HG02943 (cell line): ENCODE measurements at regions not wholly inside any gene's neighbourhood (a gene's known extent, or its start where the extent isn't known, plus 50 kb on each side); places are given as distances from the start of the nearest gene placed in this dataset.

Experiments used
- ATAC-seq: cut with Tn5 transposase; IDR thresholded peaks from one replicate; pipeline ENCODE4 v1.9.1; 2021; ENCODE audit warnings: mild to moderate bottlenecking, low read depth, moderate library complexity; ENCODE audit not compliant: unreplicated experiment

GRCh38 chr14:22095860-22096513, 422.4 kb upstream of the OR4E1 start:
- ATAC-seq, result no peak

GRCh38 chr14:22089940-22090339, 416.3 kb upstream of the OR4E1 start:
- ATAC-seq, result no peak

- ATAC-seq, result no peak
These were observed 415.2 kb upstream of the OR4E1 start for GRCh38 chr14:22088614-22089342.

- ATAC-seq, result no peak
These were observed 412.5 kb upstream of the OR4E1 start for GRCh38 chr14:22086131-22086530.

- ATAC-seq, result no peak
These were observed 411.0 kb upstream of the OR4E1 start for GRCh38 chr14:22084393-22085281.

- ATAC-seq, result no peak
These were observed 407.7 kb upstream of the OR4E1 start for GRCh38 chr14:22081337-22081736.

- no peak for ATAC-seq
These were observed 406.1 kb upstream of the OR4E1 start for GRCh38 chr14:22079766-22080165.

GRCh38 chr14:22073801-22074200, 400.2 kb upstream of the OR4E1 start:
- no peak for ATAC-seq

- peak; percentile 72 for ATAC-seq
These were observed 397.4 kb upstream of the OR4E1 start for GRCh38 chr14:22071006-22071405.

- peak; percentile 41 for ATAC-seq
These were observed 396.7 kb upstream of the OR4E1 start for GRCh38 chr14:22070119-22070982.

- ATAC-seq, result no peak
These were observed 391.7 kb upstream of the OR4E1 start for GRCh38 chr14:22065347-22065746.

- ATAC-seq, result no peak
These were observed 385.6 kb upstream of the OR4E1 start for GRCh38 chr14:22059201-22059600.

GRCh38 chr14:22052795-22053194, 379.2 kb upstream of the OR4E1 start:
- ATAC-seq, result no peak

GRCh38 chr14:22047115-22047514, 373.5 kb upstream of the OR4E1 start:
- no peak for ATAC-seq

GRCh38 chr14:22046063-22046462, 372.4 kb upstream of the OR4E1 start:
- ATAC-seq, result no peak

- no peak for ATAC-seq
These were observed 370.6 kb upstream of the OR4E1 start for GRCh38 chr14:22044193-22044592.

- no peak for ATAC-seq
These were observed 367.1 kb upstream of the OR4E1 start for GRCh38 chr14:22040781-22041125.

GRCh38 chr14:22039938-22040780, 366.5 kb upstream of the OR4E1 start:
- ATAC-seq, result no peak

- no peak for ATAC-seq
These were observed 363.1 kb upstream of the OR4E1 start for GRCh38 chr14:22036541-22037239.
